ENCODE measurements at regions not wholly inside any gene's neighbourhood (a gene's known extent, or its start where the extent isn't known, plus 50 kb on each side); places are given as distances from the start of the nearest gene placed in this dataset.

GRCh38 chr18:38843291-38843690, 1277.7 kb upstream of the CELF4 start:
- intact Hi-C loops (cut with DNase I; ENCODE audit: low total_unique reads) = no loop called here
- Histone ChIP-seq H3K4me1 (no peaks in the 10 kb centered on the region), H3K4me3 (no peak overlapping the region), H3K36me3 (no peaks in the 10 kb centered on the region), H3K27ac (no peak overlapping the region), H3K27me3 (no peaks in the 10 kb centered on the region), H3K9me3 (no peaks in the 10 kb centered on the region)
- TF ChIP-seq POLR2A (IDR thresholded peaks at IDR 0.05) (no peak), POLR2AphosphoS5 (IDR thresholded peaks at IDR 0.05) (no peak), CTCF (IDR thresholded peaks at IDR 0.05) (no peak)
- no peak for DNase-seq (ENCODE audit: low spot score in 2 of 2)

- no peak overlapping the region for H3K4me3 ChIP-seq
- intact Hi-C loops (cut with DNase I; ENCODE audit: low total_unique reads) = no loop called here
- no peak for DNase-seq (ENCODE audit: low spot score in 2 of 2)
- no peaks in the 10 kb centered on the region for H3K9me3 ChIP-seq
- TF ChIP-seq POLR2A (IDR thresholded peaks at IDR 0.05) = no peak
- no peak for TF ChIP-seq CTCF (IDR thresholded peaks at IDR 0.05)
- no peak for TF ChIP-seq POLR2AphosphoS5 (IDR thresholded peaks at IDR 0.05)
- no peaks in the 10 kb centered on the region for H3K4me1 ChIP-seq
- H3K27me3 ChIP-seq = no peaks in the 10 kb centered on the region
- no peaks in the 10 kb centered on the region for H3K36me3 ChIP-seq
- H3K27ac ChIP-seq = no peak overlapping the region
Observed at GRCh38 chr18:38826247-38826646, 1260.6 kb upstream of the CELF4 start.

GRCh38 chr18:38811209-38811608, 1245.6 kb upstream of the CELF4 start:
- no peaks in the 10 kb centered on the region for H3K9me3 ChIP-seq
- intact Hi-C loops (cut with DNase I; ENCODE audit: low total_unique reads) = no loop called here
- no peaks in the 10 kb centered on the region for H3K4me1 ChIP-seq
- TF ChIP-seq POLR2AphosphoS5 (IDR thresholded peaks at IDR 0.05) = no peak
- no peak for TF ChIP-seq POLR2A (IDR thresholded peaks at IDR 0.05)
- no peak for TF ChIP-seq CTCF (IDR thresholded peaks at IDR 0.05)
- no peaks in the 10 kb centered on the region for H3K27me3 ChIP-seq
- H3K4me3 ChIP-seq = no peak overlapping the region
- H3K27ac ChIP-seq = no peak overlapping the region
- H3K36me3 ChIP-seq = no peaks in the 10 kb centered on the region
- DNase-seq (ENCODE audit: low spot score in 2 of 2) = no peak

GRCh38 chr18:38810789-38811188, 1245.2 kb upstream of the CELF4 start:
- TF ChIP-seq POLR2A (IDR thresholded peaks at IDR 0.05) (no peak), POLR2AphosphoS5 (IDR thresholded peaks at IDR 0.05) (no peak), CTCF (IDR thresholded peaks at IDR 0.05) (no peak)
- DNase-seq (ENCODE audit: low spot score in 2 of 2) = no peak
- intact Hi-C loops (cut with DNase I; ENCODE audit: low total_unique reads) = no loop called here
- no peaks in the 10 kb centered on the region for H3K27me3 ChIP-seq
- H3K4me1 ChIP-seq = no peaks in the 10 kb centered on the region
- H3K36me3 ChIP-seq = no peaks in the 10 kb centered on the region
- H3K9me3 ChIP-seq = no peaks in the 10 kb centered on the region
- H3K4me3 ChIP-seq = no peak overlapping the region
- no peak overlapping the region for H3K27ac ChIP-seq

DNA sequence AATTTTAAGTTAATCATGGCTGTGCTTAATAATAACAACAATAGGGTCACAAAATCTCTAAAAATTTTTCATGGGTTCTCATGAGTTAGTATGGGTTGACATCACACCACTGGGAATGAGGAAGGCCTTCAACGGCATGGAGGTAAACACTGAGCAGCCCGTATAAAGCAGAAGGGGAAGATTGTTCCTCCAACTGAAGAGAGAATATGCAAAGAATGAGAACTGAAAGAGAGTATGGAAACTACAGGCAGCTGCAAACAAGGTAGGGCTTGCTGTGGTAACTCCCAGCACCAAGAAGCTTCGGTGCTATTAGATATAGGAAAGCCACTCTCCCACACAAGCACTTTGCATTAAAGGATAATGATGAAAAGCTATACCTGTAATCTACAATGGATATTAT, 1242.3 kb upstream of the CELF4 start:
- TF ChIP-seq CTCF (IDR thresholded peaks at IDR 0.05) (no peak), POLR2A (IDR thresholded peaks at IDR 0.05) (no peak), POLR2AphosphoS5 (IDR thresholded peaks at IDR 0.05) (no peak)
- Histone ChIP-seq H3K4me3 (no peak overlapping the region), H3K9me3 (no peaks in the 10 kb centered on the region), H3K36me3 (no peaks in the 10 kb centered on the region), H3K4me1 (no peaks in the 10 kb centered on the region), H3K27ac (no peak overlapping the region), H3K27me3 (no peaks in the 10 kb centered on the region)
- DNase-seq (ENCODE audit: low spot score in 2 of 2) = no peak
- intact Hi-C loops (cut with DNase I; ENCODE audit: low total_unique reads) = no loop called here
